ENCODE measurements at regions not wholly inside any gene's neighbourhood (a gene's known extent, or its start where the extent isn't known, plus 50 kb on each side); places are given as distances from the start of the nearest gene placed in this dataset.
"Not testable (repeated sequence)": the region's sequence is repeated elsewhere in the genome, so short reads cannot be mapped to it uniquely, and the experiment has no call there.

- Histone ChIP-seq H3K4me2 (ENCODE audit: low read length) (no peak overlapping the region), H3F3A (ENCODE audit: insufficient read depth, low read length) (no peaks in the 10 kb centered on the region), H4K20me1 (ENCODE audit: insufficient read depth, low read length) (no peaks in the 10 kb centered on the region), H3K27me3 (ENCODE audit: insufficient read depth, low read length) (no peaks in the 10 kb centered on the region), H2AFZ (ENCODE audit: low read length) (no peak overlapping the region), H3K9me3 (ENCODE audit: low read length) (no peaks in the 10 kb centered on the region), H3K4me1 (ENCODE audit: insufficient read depth, low read length, severe bottlenecking) (no peaks in the 10 kb centered on the region), H3K4me3 (ENCODE audit: low read depth, low read length, poor library complexity, severe bottlenecking) (no peak overlapping the region), H3K27ac (ENCODE audit: low read depth, low read length, poor library complexity, severe bottlenecking) (no peak overlapping the region), H3K9me2 (ENCODE audit: low read depth, low read length) (no peaks in the 10 kb centered on the region), H3K9ac (ENCODE audit: low read length) (no peak overlapping the region), H3K36me3 (ENCODE audit: insufficient read depth, low read length) (no peaks in the 10 kb centered on the region), H3K79me2 (ENCODE audit: insufficient read depth, low read length) (no peaks in the 10 kb centered on the region)
- TF ChIP-seq EZH2 (IDR thresholded peaks at IDR 0.05; ENCODE audit: borderline replicate concordance, low read length) (no peak), CTCF (IDR thresholded peaks at IDR 0.05; ENCODE audit: low read length) (no peak)
Observed at GRCh38 chr13:87554045-87554444, 117.1 kb upstream of the SLITRK5 start.

GRCh38 chr13:87557788-87558187 lies 113.4 kb upstream of the SLITRK5 start:
- Histone ChIP-seq H3K9ac (ENCODE audit: low read length) (no peak overlapping the region), H4K20me1 (ENCODE audit: insufficient read depth, low read length) (no peaks in the 10 kb centered on the region), H3K9me3 (ENCODE audit: low read length) (no peaks in the 10 kb centered on the region), H3F3A (ENCODE audit: insufficient read depth, low read length) (no peaks in the 10 kb centered on the region), H2AFZ (ENCODE audit: low read length) (no peak overlapping the region), H3K36me3 (ENCODE audit: insufficient read depth, low read length) (no peaks in the 10 kb centered on the region), H3K27me3 (ENCODE audit: insufficient read depth, low read length) (no peaks in the 10 kb centered on the region), H3K4me2 (ENCODE audit: low read length) (no peak overlapping the region), H3K4me1 (ENCODE audit: insufficient read depth, low read length, severe bottlenecking) (no peaks in the 10 kb centered on the region), H3K4me3 (ENCODE audit: low read depth, low read length, poor library complexity, severe bottlenecking) (no peak overlapping the region), H3K9me2 (ENCODE audit: low read depth, low read length) (no peaks in the 10 kb centered on the region), H3K27ac (ENCODE audit: low read depth, low read length, poor library complexity, severe bottlenecking) (no peak overlapping the region), H3K79me2 (ENCODE audit: insufficient read depth, low read length) (no peaks in the 10 kb centered on the region)
- TF ChIP-seq CTCF (IDR thresholded peaks at IDR 0.05; ENCODE audit: low read length) (no peak), EZH2 (IDR thresholded peaks at IDR 0.05; ENCODE audit: borderline replicate concordance, low read length) (no peak)

GRCh38 chr13:87561580-87561979 lies 109.6 kb upstream of the SLITRK5 start:
- H3K27me3 ChIP-seq (ENCODE audit: insufficient read depth, low read length); H3K4me1 ChIP-seq (ENCODE audit: insufficient read depth, low read length, severe bottlenecking); H3K9ac ChIP-seq (ENCODE audit: low read length); H3F3A ChIP-seq (ENCODE audit: insufficient read depth, low read length); H3K27ac ChIP-seq (ENCODE audit: low read depth, low read length, poor library complexity, severe bottlenecking); H4K20me1 ChIP-seq (ENCODE audit: insufficient read depth, low read length); H3K4me3 ChIP-seq (ENCODE audit: low read depth, low read length, poor library complexity, severe bottlenecking); H3K9me2 ChIP-seq (ENCODE audit: low read depth, low read length); H3K4me2 ChIP-seq (ENCODE audit: low read length); H2AFZ ChIP-seq (ENCODE audit: low read length); H3K36me3 ChIP-seq (ENCODE audit: insufficient read depth, low read length); H3K79me2 ChIP-seq (ENCODE audit: insufficient read depth, low read length); H3K9me3 ChIP-seq (ENCODE audit: low read length): not testable (repeated sequence)

GRCh38 chr13:87570669-87571068 lies 100.5 kb upstream of the SLITRK5 start:
- H3K27ac ChIP-seq (ENCODE audit: low read depth, low read length, poor library complexity, severe bottlenecking): no peak overlapping the region
- H2AFZ ChIP-seq (ENCODE audit: low read length): no peak overlapping the region
- H4K20me1 ChIP-seq (ENCODE audit: insufficient read depth, low read length): no peaks in the 10 kb centered on the region

More at GRCh38 chr13:87570669-87571068, 100.5 kb upstream of the SLITRK5 start:
- H3K27me3 ChIP-seq (ENCODE audit: insufficient read depth, low read length): no peaks in the 10 kb centered on the region
- no peaks in the 10 kb centered on the region for H3K36me3 ChIP-seq (ENCODE audit: insufficient read depth, low read length)
- no peaks in the 10 kb centered on the region for H3K4me1 ChIP-seq (ENCODE audit: insufficient read depth, low read length, severe bottlenecking)
- no peaks in the 10 kb centered on the region for H3K9me3 ChIP-seq (ENCODE audit: low read length)
- no peaks in the 10 kb centered on the region for H3K79me2 ChIP-seq (ENCODE audit: insufficient read depth, low read length)
- no peaks in the 10 kb centered on the region for H3F3A ChIP-seq (ENCODE audit: insufficient read depth, low read length)
- H3K9me2 ChIP-seq (ENCODE audit: low read depth, low read length): no peaks in the 10 kb centered on the region
- H3K9ac ChIP-seq (ENCODE audit: low read length): no peak overlapping the region
- TF ChIP-seq EZH2 (IDR thresholded peaks at IDR 0.05; ENCODE audit: borderline replicate concordance, low read length) (no peak), CTCF (IDR thresholded peaks at IDR 0.05; ENCODE audit: low read length) (no peak)
- no peak overlapping the region for H3K4me3 ChIP-seq (ENCODE audit: low read depth, low read length, poor library complexity, severe bottlenecking)
- H3K4me2 ChIP-seq (ENCODE audit: low read length): no peak overlapping the region

All from OCI-LY1 (cell line).